Limb (tissue), 2 donors: ENCODE measurements at regions not wholly inside any gene's neighbourhood (a gene's known extent, or its start where the extent isn't known, plus 50 kb on each side); places are given as distances from the start of the nearest gene placed in this dataset.
"Not testable (repeated sequence)": the region's sequence is repeated elsewhere in the genome, so short reads cannot be mapped to it uniquely, and the experiment has no call there.

Source experiments
- DNase-seq, 2 donors: peaks; one replicate each; pipeline ENCODE4 v3.0.0-alpha.2; 2016; ENCODE audit errors: extremely low spot score in 2 of 2

- DNase-seq: no peak
These were observed 151.5 kb downstream of the BTBD3 start for GRCh38 chr20:12069181-12069580.

- DNase-seq: no peak
These were observed 154.7 kb downstream of the BTBD3 start for GRCh38 chr20:12072221-12072953.

GRCh38 chr20:12072954-12073264, 155.2 kb downstream of the BTBD3 start:
- no peak for DNase-seq

- no peak for DNase-seq
These were observed 156.5 kb downstream of the BTBD3 start for GRCh38 chr20:12074111-12074655.

- DNase-seq: no peak
These were observed 158.5 kb downstream of the BTBD3 start for GRCh38 chr20:12076200-12076599.

- DNase-seq: peak in 1 of 2 donors; percentile 53
These were observed 160.2 kb downstream of the BTBD3 start for GRCh38 chr20:12077875-12078274.

GRCh38 chr20:12079490-12079889, 161.8 kb downstream of the BTBD3 start:
- no peak for DNase-seq

GRCh38 chr20:12083269-12083668, 165.6 kb downstream of the BTBD3 start:
- DNase-seq: no peak

- DNase-seq: no peak
These were observed 166.8 kb downstream of the BTBD3 start for GRCh38 chr20:12084482-12084881.

- no peak for DNase-seq
These were observed 168.7 kb downstream of the BTBD3 start for GRCh38 chr20:12086359-12086758.

GRCh38 chr20:12090920-12091319, 173.2 kb downstream of the BTBD3 start:
- no peak for DNase-seq

GRCh38 chr20:12093057-12093796, 175.5 kb downstream of the BTBD3 start:
- DNase-seq: no peak

GRCh38 chr20:12093797-12094190, 176.1 kb downstream of the BTBD3 start:
- not testable (repeated sequence) for DNase-seq

- no peak for DNase-seq
These were observed 177.7 kb downstream of the BTBD3 start for GRCh38 chr20:12095180-12095920.

- no peak for DNase-seq
These were observed 180.7 kb downstream of the BTBD3 start for GRCh38 chr20:12098421-12098820.

GRCh38 chr20:12108846-12109245, 191.2 kb downstream of the BTBD3 start:
- DNase-seq: no peak

- no peak for DNase-seq
These were observed 192.6 kb downstream of the BTBD3 start for GRCh38 chr20:12110274-12110673.

GRCh38 chr20:12110711-12111110, 193.0 kb downstream of the BTBD3 start:
- DNase-seq: no peak

- no peak for DNase-seq
These were observed 193.9 kb downstream of the BTBD3 start for GRCh38 chr20:12111431-12112088.

- no peak for DNase-seq
These were observed 194.4 kb downstream of the BTBD3 start for GRCh38 chr20:12112089-12112474.

- DNase-seq: no peak
These were observed 195.0 kb downstream of the BTBD3 start for GRCh38 chr20:12112665-12113064.

GRCh38 chr20:12113075-12113467, 195.4 kb downstream of the BTBD3 start:
- no peak for DNase-seq
